Trophoblast cell (in vitro differentiated cells and primary cell): ENCODE measurements at regions not wholly inside any gene's neighbourhood (a gene's known extent, or its start where the extent isn't known, plus 50 kb on each side); places are given as distances from the start of the nearest gene placed in this dataset.
"Not testable (repeated sequence)": the region's sequence is repeated elsewhere in the genome, so short reads cannot be mapped to it uniquely, and the experiment has no call there.

Source experiments
- DNase-seq, 2 donors: peaks; one replicate each; pipeline ENCODE4 v3.0.0-alpha.2; 2016
- H2AFZ ChIP-seq: 2 replicates; pipeline ENCODE4 v1.6.1; 2013; ENCODE audit warnings: low read length, moderate library complexity, mild to moderate bottlenecking; ENCODE audit not compliant: insufficient read depth, poor library complexity
- H2AK5ac ChIP-seq: 2 replicates; pipeline ENCODE4 v1.6.1; 2013; ENCODE audit warnings: mild to moderate bottlenecking, low read length
- H2BK120ac ChIP-seq: 2 replicates; pipeline ENCODE4 v1.6.1; 2013; ENCODE audit warnings: low read length, mild to moderate bottlenecking, moderate library complexity; ENCODE audit not compliant: insufficient read depth, poor library complexity
- H2BK12ac ChIP-seq: 2 replicates; pipeline ENCODE4 v1.6.1; 2013; ENCODE audit warnings: mild to moderate bottlenecking, low read length, moderate library complexity
- H2BK5ac ChIP-seq: 2 replicates; pipeline ENCODE4 v1.6.1; 2013; ENCODE audit warnings: low read length, low read depth, moderate library complexity, mild to moderate bottlenecking; ENCODE audit not compliant: poor library complexity
- H3K14ac ChIP-seq: 2 replicates; pipeline ENCODE4 v1.6.1; 2013; ENCODE audit warnings: mild to moderate bottlenecking, low read length
- H3K18ac ChIP-seq: 2 replicates; pipeline ENCODE4 v1.6.1; 2013; ENCODE audit warnings: mild to moderate bottlenecking, low read length
- H3K23ac ChIP-seq: 2 replicates; pipeline ENCODE4 v1.6.1; 2013; ENCODE audit warnings: low read length
- H3K27ac ChIP-seq: 2 replicates; pipeline ENCODE4 v1.5.1; 2013; ENCODE audit warnings: low read depth, mild to moderate bottlenecking, inconsistent platforms, low read length, moderate library complexity
- H3K27me3 ChIP-seq: 2 replicates; pipeline ENCODE4 v1.6.1; 2013; ENCODE audit warnings: inconsistent platforms, mild to moderate bottlenecking, low read length, moderate library complexity; ENCODE audit not compliant: insufficient read depth
- H3K36me3 ChIP-seq, 2 experiments: 1 replicate in 1 of 2; 2 replicates in 1 of 2; pipeline ENCODE4 v1.6.1; 2013; ENCODE audit warnings: low read length in 2 of 2, mild to moderate bottlenecking in 2 of 2, moderate library complexity in 1 of 2; ENCODE audit not compliant: insufficient read depth in 2 of 2, control insufficient read depth in 1 of 2
- H3K4ac ChIP-seq: 2 replicates; pipeline ENCODE4 v1.6.1; 2013; ENCODE audit warnings: low read depth, mild to moderate bottlenecking, low read length, moderate library complexity
- H3K4me1 ChIP-seq, 2 experiments: 1 replicate in 1 of 2; 2 replicates in 1 of 2; pipeline ENCODE4 v1.6.1; 2013; ENCODE audit warnings: low read length in 2 of 2, mild to moderate bottlenecking in 2 of 2, moderate library complexity in 1 of 2; ENCODE audit not compliant: insufficient read depth in 2 of 2, control insufficient read depth in 1 of 2
- H3K4me2 ChIP-seq: 2 replicates; pipeline ENCODE4 v1.6.1; 2013; ENCODE audit warnings: inconsistent platforms, mild to moderate bottlenecking, low read length, moderate library complexity
- H3K4me3 ChIP-seq: 2 replicates; pipeline ENCODE4 v1.5.1; 2013; ENCODE audit warnings: mild to moderate bottlenecking, low read depth, low read length, inconsistent platforms
- H3K79me1 ChIP-seq: one replicate; pipeline ENCODE4 v1.6.1; 2013; ENCODE audit warnings: low read length
- H3K79me2 ChIP-seq: 2 replicates; pipeline ENCODE4 v1.6.1; 2013; ENCODE audit warnings: low read length, mild to moderate bottlenecking; ENCODE audit not compliant: control insufficient read depth, insufficient read depth, poor library complexity
- H3K9ac ChIP-seq: 2 replicates; pipeline ENCODE4 v1.6.1; 2013; ENCODE audit warnings: mild to moderate bottlenecking, low read length
- H3K9me3 ChIP-seq: 2 replicates; pipeline ENCODE4 v1.6.1; 2013; ENCODE audit warnings: low read depth, mild to moderate bottlenecking, control low read depth, inconsistent platforms, low read length; ENCODE audit not compliant: insufficient read depth
- H4K12ac ChIP-seq: 2 replicates; pipeline ENCODE4 v1.6.1; 2013; ENCODE audit warnings: low read depth, mild to moderate bottlenecking, low read length, moderate library complexity
- H4K8ac ChIP-seq: 2 replicates; pipeline ENCODE4 v1.6.1; 2013; ENCODE audit warnings: low read depth, mild to moderate bottlenecking, low read length, moderate library complexity
- H4K91ac ChIP-seq: one replicate; pipeline ENCODE4 v1.6.1; 2013; ENCODE audit warnings: low read depth, mild to moderate bottlenecking, low read length, moderate library complexity
- WGBS: extraction: QIAGEN DNeasy Blood & Tissue Kit; methylation state at CpG from one replicate; pipeline ENCODE4 v1.1.7; 2013; ENCODE audit warnings: missing lambda C conversion rate; ENCODE audit not compliant: insufficient read length, insufficient coverage; ENCODE audit errors: extremely low coverage; 5-methylcytosine and 5-hydroxymethylcytosine counted together

DNA sequence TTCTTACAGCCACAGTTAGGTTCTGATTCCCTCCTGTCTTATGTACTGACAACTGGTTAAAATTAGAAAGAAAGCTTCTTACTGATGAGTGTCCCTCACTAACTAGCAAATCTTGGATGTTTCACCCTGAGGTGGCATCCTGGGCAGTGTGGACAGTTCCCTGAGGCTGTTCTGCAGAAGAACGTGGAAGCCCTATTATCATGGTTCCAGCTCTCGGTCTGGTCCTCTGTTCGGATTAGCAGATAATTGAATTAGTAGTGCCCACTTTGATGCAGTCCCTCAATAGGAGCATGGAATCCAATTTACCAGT is 381.7 kb upstream of the NT5C1B start:
- WGBS: no CpG with 5 or more reads among the region's 3 CpGs
- Histone ChIP-seq H3K4me2 (no peak overlapping the region), H2AFZ (no peak overlapping the region), H3K18ac (no peak overlapping the region), H3K4ac (no peak overlapping the region), H3K4me3 (no peak overlapping the region), H2AK5ac (no peak overlapping the region), H3K27me3 (no peaks in the 10 kb centered on the region), H2BK120ac (no peak overlapping the region), H4K91ac (no peak overlapping the region), H3K9ac (no peak overlapping the region), H2BK12ac (no peak overlapping the region), H2BK5ac (no peak overlapping the region), H3K14ac (no peak overlapping the region), H3K79me1 (no peaks in the 10 kb centered on the region), H3K4me1 (no peaks in the 10 kb centered on the region), H3K9me3 (no peaks in the 10 kb centered on the region), H4K12ac (no peak overlapping the region), H3K23ac (no peak overlapping the region), H3K79me2 (no peaks in the 10 kb centered on the region), H3K27ac (no peak overlapping the region), H3K36me3 (no peaks in the 10 kb centered on the region), H4K8ac (no peak overlapping the region)
- no peak for DNase-seq

DNA sequence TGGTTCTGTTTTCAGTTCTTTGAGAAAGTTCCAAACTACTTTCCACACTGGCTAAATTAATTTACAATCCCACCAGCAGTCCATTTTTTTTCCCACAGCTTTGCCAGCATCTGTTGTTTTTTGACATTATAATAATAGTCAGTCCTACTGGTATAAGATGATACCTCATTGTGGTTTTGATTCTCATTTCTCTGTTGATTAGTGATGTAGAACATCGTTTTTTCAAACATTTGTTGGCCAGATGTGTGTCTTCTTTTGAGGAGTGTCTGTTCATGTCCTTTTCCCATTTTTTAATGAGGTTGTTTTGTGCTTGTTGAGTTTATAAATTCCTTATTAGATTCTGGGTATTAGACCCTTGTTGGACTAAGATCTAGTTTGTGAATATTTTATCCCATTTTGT is 376.8 kb upstream of the NT5C1B start:
- Histone ChIP-seq H3K79me2 (no peaks in the 10 kb centered on the region), H3K18ac (no peak overlapping the region), H3K79me1 (no peaks in the 10 kb centered on the region), H2AK5ac (no peak overlapping the region), H4K8ac (no peak overlapping the region), H3K4ac (no peak overlapping the region), H4K12ac (no peak overlapping the region), H3K27me3 (no peaks in the 10 kb centered on the region), H2BK12ac (no peak overlapping the region), H3K36me3 (no peaks in the 10 kb centered on the region), H3K27ac (no peak overlapping the region), H4K91ac (no peak overlapping the region), H3K23ac (no peak overlapping the region), H3K9me3 (no peaks in the 10 kb centered on the region), H3K4me3 (no peak overlapping the region), H3K14ac (no peak overlapping the region), H2AFZ (no peak overlapping the region), H3K4me1 (no peaks in the 10 kb centered on the region), H2BK120ac (no peak overlapping the region), H3K9ac (no peak overlapping the region), H3K4me2 (no peak overlapping the region), H2BK5ac (no peak overlapping the region)
- no peak for DNase-seq
- WGBS: no CpG with 5 or more reads among the region's 1 CpG

GRCh38 chr2:18963739-18964256 is 374.4 kb upstream of the NT5C1B start:
- H3K27ac ChIP-seq, H3K4ac ChIP-seq, H3K79me1 ChIP-seq, H2AFZ ChIP-seq, H4K8ac ChIP-seq, H3K14ac ChIP-seq, H3K79me2 ChIP-seq, H3K36me3 ChIP-seq, H3K4me2 ChIP-seq, H4K12ac ChIP-seq, H2AK5ac ChIP-seq, H3K4me3 ChIP-seq, H3K18ac ChIP-seq, H3K9me3 ChIP-seq, DNase-seq, H3K27me3 ChIP-seq, H4K91ac ChIP-seq, H3K23ac ChIP-seq, H2BK120ac ChIP-seq, H3K4me1 ChIP-seq, H3K9ac ChIP-seq, H2BK5ac ChIP-seq, H2BK12ac ChIP-seq: not testable (repeated sequence)
- no CpG with 5 or more reads among the region's 3 CpGs for WGBS

GRCh38 chr2:18961991-18962421 is 372.6 kb upstream of the NT5C1B start:
- Histone ChIP-seq H3K9ac (no peak overlapping the region), H3K79me1 (no peaks in the 10 kb centered on the region), H3K27ac (no peak overlapping the region), H3K14ac (no peak overlapping the region), H4K12ac (no peak overlapping the region), H2BK120ac (no peak overlapping the region), H3K79me2 (no peaks in the 10 kb centered on the region), H3K23ac (no peak overlapping the region), H3K27me3 (no peaks in the 10 kb centered on the region), H3K18ac (no peak overlapping the region), H3K4me1 (no peaks in the 10 kb centered on the region), H3K36me3 (no peaks in the 10 kb centered on the region), H2BK12ac (no peak overlapping the region), H2BK5ac (no peak overlapping the region), H3K4me3 (no peak overlapping the region), H4K91ac (no peak overlapping the region), H4K8ac (no peak overlapping the region), H3K4ac (no peak overlapping the region), H3K9me3 (no peaks in the 10 kb centered on the region), H2AFZ (no peak overlapping the region), H2AK5ac (no peak overlapping the region), H3K4me2 (no peak overlapping the region)
- no CpG with 5 or more reads among the region's 14 CpGs for WGBS
- DNase-seq: peak; percentile 52 to 78
